Endothelial cell of umbilical vein (primary cell): ENCODE measurements at regions not wholly inside any gene's neighbourhood (a gene's known extent, or its start where the extent isn't known, plus 50 kb on each side); places are given as distances from the start of the nearest gene placed in this dataset.

Source experiments
- FOS ChIP-seq: IDR thresholded peaks from 2 replicates; pipeline ENCODE4 v1.6.1; 2011; ENCODE audit warnings: mild to moderate bottlenecking, low read length, moderate library complexity, borderline replicate concordance; ENCODE audit not compliant: insufficient read depth
- GATA2 ChIP-seq: IDR thresholded peaks from 2 replicates; pipeline ENCODE4 v1.7.0; 2011; ENCODE audit warnings: low read depth, mild to moderate bottlenecking, moderate library complexity, mixed read lengths, low read length; ENCODE audit not compliant: insufficient read length, insufficient read depth
- JUN ChIP-seq: IDR thresholded peaks from 2 replicates; pipeline ENCODE4 v1.6.1; 2011; ENCODE audit warnings: borderline replicate concordance, low read depth; ENCODE audit not compliant: insufficient read length, insufficient read depth
- MYC ChIP-seq: IDR thresholded peaks from one replicate; pipeline ENCODE4 v1.6.1; 2011; ENCODE audit warnings: mild to moderate bottlenecking, low read depth, low read length
- POLR2A ChIP-seq: IDR thresholded peaks from 2 replicates; pipeline ENCODE4 v1.6.1; 2012; ENCODE audit warnings: low read depth, mild to moderate bottlenecking, control low read depth, low read length
- POLR2AphosphoS5 ChIP-seq: IDR thresholded peaks from 2 replicates; pipeline ENCODE4 v1.6.1; 2012; ENCODE audit warnings: low read depth, mild to moderate bottlenecking, control low read depth, low read length, moderate library complexity; ENCODE audit not compliant: insufficient read depth
- TF ChIP-seq, protein P1 (sequence below), 2 donors: IDR thresholded peaks; 1 replicate in 1 of 2; 2 replicates in 1 of 2; pipeline ENCODE4 v1.5.1; 2011; ENCODE audit warnings: low read length in 2 of 2, mild to moderate bottlenecking in 2 of 2, moderate library complexity in 2 of 2, control low read depth in 1 of 2, inconsistent platforms in 1 of 2, low read depth in 1 of 2; ENCODE audit not compliant: insufficient read depth in 1 of 2; ENCODE audit errors: extremely low read depth in 1 of 2
- TF ChIP-seq, protein P2 (sequence below): IDR thresholded peaks from 2 replicates; pipeline ENCODE4 v1.6.1; 2011; ENCODE audit not compliant: insufficient read depth, insufficient read length

DNA sequence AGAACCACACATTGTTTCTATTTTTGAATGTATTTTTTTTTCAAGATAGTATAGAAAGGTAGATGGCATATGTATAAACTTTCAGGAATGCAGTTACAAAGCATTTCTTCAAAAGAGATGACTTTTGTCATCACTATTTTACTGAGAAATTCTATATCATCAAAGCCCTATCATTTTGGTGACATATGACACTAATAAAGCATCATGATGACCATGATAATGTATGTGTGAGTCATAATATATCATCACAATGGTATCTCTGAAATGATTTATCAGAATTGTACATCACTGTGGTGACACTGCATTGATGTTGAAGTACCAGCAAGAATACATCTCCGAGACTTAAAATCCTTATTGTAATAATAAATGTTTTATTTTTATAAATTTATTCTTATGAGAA lies 1740.8 kb downstream of the PCDH7 start:
- no peak for TF ChIP-seq MYC
- no peak for TF ChIP-seq POLR2A
- TF ChIP-seq, protein P1, sequence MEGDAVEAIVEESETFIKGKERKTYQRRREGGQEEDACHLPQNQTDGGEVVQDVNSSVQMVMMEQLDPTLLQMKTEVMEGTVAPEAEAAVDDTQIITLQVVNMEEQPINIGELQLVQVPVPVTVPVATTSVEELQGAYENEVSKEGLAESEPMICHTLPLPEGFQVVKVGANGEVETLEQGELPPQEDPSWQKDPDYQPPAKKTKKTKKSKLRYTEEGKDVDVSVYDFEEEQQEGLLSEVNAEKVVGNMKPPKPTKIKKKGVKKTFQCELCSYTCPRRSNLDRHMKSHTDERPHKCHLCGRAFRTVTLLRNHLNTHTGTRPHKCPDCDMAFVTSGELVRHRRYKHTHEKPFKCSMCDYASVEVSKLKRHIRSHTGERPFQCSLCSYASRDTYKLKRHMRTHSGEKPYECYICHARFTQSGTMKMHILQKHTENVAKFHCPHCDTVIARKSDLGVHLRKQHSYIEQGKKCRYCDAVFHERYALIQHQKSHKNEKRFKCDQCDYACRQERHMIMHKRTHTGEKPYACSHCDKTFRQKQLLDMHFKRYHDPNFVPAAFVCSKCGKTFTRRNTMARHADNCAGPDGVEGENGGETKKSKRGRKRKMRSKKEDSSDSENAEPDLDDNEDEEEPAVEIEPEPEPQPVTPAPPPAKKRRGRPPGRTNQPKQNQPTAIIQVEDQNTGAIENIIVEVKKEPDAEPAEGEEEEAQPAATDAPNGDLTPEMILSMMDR (IDR thresholded peaks at IDR 0.05; ENCODE audit: extremely low read depth in 1 of 2, insufficient read depth in 1 of 2, low read depth in 1 of 2, low read length in 2 of 2): no peak
- no peak for TF ChIP-seq POLR2AphosphoS5
- no peak for TF ChIP-seq JUN
- TF ChIP-seq FOS: no peak
- no peak for TF ChIP-seq GATA2
- TF ChIP-seq, protein P2, sequence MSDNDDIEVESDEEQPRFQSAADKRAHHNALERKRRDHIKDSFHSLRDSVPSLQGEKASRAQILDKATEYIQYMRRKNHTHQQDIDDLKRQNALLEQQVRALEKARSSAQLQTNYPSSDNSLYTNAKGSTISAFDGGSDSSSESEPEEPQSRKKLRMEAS: no peak
